GM20000 (cell line): ENCODE measurements at regions not wholly inside any gene's neighbourhood (a gene's known extent, or its start where the extent isn't known, plus 50 kb on each side); places are given as distances from the start of the nearest gene placed in this dataset.

Source experiments
- DNase-seq: peaks from one replicate; pipeline ENCODE4 v3.0.0; 2012; ENCODE audit warnings: low spot score
- CTCF ChIP-seq: IDR thresholded peaks from 2 replicates; pipeline ENCODE4 v1.5.1; 2012; ENCODE audit warnings: mild to moderate bottlenecking, control low read depth; ENCODE audit errors: extremely low read depth, missing control alignments

GRCh38 chr3:46114323-46114988 lies 87.2 kb upstream of the XCR1 start:
- DNase-seq: no peak
- TF ChIP-seq CTCF: no peak

GRCh38 chr3:46113608-46114007 lies 86.3 kb upstream of the XCR1 start:
- TF ChIP-seq CTCF: no peak
- no peak for DNase-seq

GRCh38 chr3:46112984-46113383 lies 85.7 kb upstream of the XCR1 start:
- TF ChIP-seq CTCF: no peak
- DNase-seq: no peak

GRCh38 chr3:46112296-46112695 lies 85.0 kb upstream of the XCR1 start:
- DNase-seq: no peak
- no peak for TF ChIP-seq CTCF

GRCh38 chr3:46110701-46111493 lies 83.6 kb upstream of the XCR1 start:
- no peak for TF ChIP-seq CTCF

GRCh38 chr3:46107682-46108081 lies 80.4 kb upstream of the XCR1 start:
- DNase-seq: no peak
- TF ChIP-seq CTCF: no peak

More at GRCh38 chr3:46110701-46111493, 83.6 kb upstream of the XCR1 start:
- peak; percentile 13 for DNase-seq

GRCh38 chr3:46105306-46105919 lies 78.1 kb upstream of the XCR1 start:
- no peak for TF ChIP-seq CTCF
- no peak for DNase-seq
